ENCODE measurements at regions not wholly inside any gene's neighbourhood (a gene's known extent, or its start where the extent isn't known, plus 50 kb on each side); places are given as distances from the start of the nearest gene placed in this dataset.

DNA sequence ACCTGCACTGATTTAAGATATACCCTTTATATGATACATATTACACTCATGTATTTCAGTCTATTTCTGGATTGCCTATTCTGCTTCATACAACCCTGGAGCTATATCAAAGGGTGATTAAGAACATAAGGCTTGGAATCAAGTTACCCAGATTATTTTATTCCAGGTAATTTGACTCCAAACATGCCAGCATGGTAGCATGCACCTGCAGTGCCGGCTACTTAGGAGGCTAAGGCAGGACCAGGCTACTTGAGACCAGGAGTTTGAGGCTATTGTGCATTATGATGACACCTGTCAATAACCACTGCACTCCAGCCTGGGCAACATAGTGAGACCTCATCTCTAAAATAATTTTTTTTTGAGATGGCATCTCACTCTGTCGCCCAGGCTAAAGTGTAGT lies 50.4 kb upstream of the NEO1 start:
- no peak for DNase-seq (ENCODE audit: low read depth)

DNA sequence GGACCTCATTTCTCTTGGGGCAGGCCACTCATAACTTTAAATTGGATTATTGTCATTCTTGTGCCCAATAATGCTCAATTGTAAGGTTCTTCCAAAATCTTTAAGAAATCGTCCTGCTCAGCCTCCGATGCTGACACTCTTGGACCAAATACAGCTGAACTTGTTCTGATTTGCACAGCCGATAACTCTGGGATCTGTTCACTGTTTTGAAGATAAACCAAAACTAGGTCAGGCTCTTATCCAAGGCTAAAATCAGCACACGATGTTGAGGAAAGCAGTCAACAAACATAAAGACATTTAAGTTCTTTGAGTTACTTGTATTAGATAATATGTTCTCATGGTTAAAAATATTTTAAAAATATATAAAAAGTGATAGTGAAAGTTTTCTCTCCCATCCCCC lies 52.0 kb upstream of the NEO1 start:
- DNase-seq (ENCODE audit: low read depth) = no peak

- DNase-seq (ENCODE audit: low read depth) = no peak
These were observed 52.7 kb upstream of the NEO1 start for GRCh38 chr15:72999586-72999985.

- DNase-seq (ENCODE audit: low read depth) = no peak
These were observed 53.4 kb upstream of the NEO1 start for GRCh38 chr15:72998681-72999466.

DNA sequence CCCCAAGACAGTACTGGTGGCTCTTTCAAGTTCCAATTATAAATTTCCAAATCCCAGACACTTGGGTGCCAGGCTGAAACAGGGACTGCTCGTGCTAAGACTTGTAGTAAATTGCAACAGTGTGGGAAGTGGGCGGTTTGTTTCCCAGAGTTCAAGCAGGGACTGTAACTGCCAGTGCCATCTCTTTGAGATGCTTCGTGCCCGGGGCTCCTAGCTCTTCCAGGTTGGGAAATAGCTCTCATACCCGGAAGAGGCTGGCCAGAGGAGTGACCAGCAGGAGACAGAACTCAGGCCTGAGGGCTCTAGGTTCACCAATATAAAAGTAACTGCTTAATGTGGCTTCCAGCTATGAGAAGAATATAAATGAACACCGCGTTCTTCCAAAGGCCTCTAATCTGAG lies 54.0 kb upstream of the NEO1 start:
- DNase-seq (ENCODE audit: low read depth) = no peak

DNA sequence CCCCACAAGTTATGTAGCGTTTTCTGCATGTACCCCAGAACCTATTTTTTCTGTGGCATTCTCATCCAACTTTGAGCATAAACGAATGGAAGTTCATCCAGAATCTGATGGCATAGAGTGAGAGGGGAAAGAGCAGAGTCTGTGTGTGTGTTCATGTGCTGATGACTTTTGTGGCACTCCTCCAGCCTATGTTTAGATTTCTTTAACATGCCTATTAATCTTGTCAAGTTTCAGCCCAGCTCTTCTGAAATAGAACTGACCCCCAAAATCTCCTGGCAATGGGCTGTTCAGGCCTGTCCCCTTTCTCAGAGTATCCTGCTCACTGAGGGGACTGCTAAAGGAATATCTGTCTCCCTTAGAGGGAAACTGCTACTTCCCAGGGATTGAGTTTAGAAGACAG lies 56.4 kb upstream of the NEO1 start:
- no peak for DNase-seq (ENCODE audit: low read depth)

- DNase-seq (ENCODE audit: low read depth) = no peak
These were observed 57.6 kb upstream of the NEO1 start for GRCh38 chr15:72994534-72995177.

DNA sequence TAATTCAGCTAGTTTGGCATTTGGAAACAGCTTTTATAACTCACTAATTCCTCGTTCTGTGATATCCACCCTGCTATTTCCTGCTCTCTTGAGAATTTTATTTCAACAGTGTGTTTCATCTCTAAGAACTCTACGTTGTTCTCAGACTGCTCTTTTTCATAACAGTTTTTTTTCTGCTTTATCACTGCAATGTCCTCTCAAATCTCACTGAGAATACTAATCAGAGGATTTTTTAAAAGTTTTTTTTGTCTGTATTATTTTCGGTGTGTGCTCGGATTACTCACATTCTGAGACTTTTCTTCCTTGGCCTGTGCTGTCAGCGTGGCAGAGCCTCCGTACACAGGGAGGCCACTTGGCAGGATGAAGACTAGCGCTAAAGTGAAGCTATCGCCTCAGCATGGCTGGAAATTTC lies 59.4 kb upstream of the NEO1 start:
- DNase-seq (ENCODE audit: low read depth) = no peak

- peak; percentile 38 for DNase-seq (ENCODE audit: low read depth)
These were observed 61.2 kb upstream of the NEO1 start for GRCh38 chr15:72991026-72991425.

- no peak for DNase-seq (ENCODE audit: low read depth)
These were observed 68.3 kb upstream of the NEO1 start for GRCh38 chr15:72983801-72984545.

DNA sequence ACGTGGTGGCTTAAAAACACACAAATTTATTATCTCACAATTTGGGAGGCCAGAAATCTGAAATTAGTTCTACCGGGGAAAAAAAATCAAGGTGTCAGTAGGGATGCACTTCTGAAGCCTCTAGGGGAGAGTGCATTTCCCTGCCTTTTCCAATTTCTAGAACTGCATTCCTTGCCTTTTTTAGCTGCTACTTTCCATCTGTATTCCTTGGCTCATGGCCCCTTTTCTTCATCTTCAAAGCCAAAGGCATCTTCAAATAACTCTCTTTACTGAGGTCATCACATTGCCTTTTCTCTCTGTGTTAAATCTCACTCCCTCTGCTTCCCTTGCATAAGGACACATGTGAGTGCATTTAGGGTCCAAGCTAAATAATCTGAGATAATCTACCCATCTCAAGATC lies 69.5 kb upstream of the NEO1 start:
- no peak for DNase-seq (ENCODE audit: low read depth)

GRCh38 chr15:72980661-72981060 lies 71.6 kb upstream of the NEO1 start:
- DNase-seq (ENCODE audit: low read depth) = no peak

DNA sequence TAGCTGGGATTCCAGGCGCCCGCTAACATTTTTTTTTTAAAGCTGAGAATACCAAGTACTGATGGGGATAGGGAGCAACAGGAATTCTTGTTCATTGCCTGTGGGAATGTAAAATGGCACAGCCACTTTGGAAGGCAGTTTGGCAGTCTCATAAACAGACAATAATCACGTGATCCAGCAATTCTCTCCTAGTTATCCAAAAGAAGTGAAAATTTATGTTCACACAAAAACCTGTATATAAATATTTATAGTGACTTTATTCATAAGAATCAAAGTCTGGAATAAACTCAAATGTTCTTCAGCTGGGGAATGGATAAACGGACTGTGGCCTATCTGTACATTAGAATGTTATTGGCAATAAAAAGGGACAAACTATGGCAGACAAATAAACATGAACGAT lies 72.5 kb upstream of the NEO1 start:
- no peak for DNase-seq (ENCODE audit: low read depth)

GRCh38 chr15:72979308-72979707 lies 73.0 kb upstream of the NEO1 start:
- DNase-seq (ENCODE audit: low read depth) = no peak

GRCh38 chr15:72978223-72978622 lies 74.0 kb upstream of the NEO1 start:
- no peak for DNase-seq (ENCODE audit: low read depth)

GRCh38 chr15:72972362-72972761 lies 79.9 kb upstream of the NEO1 start:
- DNase-seq (ENCODE audit: low read depth) = no peak

- DNase-seq (ENCODE audit: low read depth) = no peak
These were observed 80.5 kb upstream of the NEO1 start for GRCh38 chr15:72971766-72972165.

- no peak for DNase-seq (ENCODE audit: low read depth)
These were observed 81.1 kb upstream of the NEO1 start for GRCh38 chr15:72970933-72971760.

DNA sequence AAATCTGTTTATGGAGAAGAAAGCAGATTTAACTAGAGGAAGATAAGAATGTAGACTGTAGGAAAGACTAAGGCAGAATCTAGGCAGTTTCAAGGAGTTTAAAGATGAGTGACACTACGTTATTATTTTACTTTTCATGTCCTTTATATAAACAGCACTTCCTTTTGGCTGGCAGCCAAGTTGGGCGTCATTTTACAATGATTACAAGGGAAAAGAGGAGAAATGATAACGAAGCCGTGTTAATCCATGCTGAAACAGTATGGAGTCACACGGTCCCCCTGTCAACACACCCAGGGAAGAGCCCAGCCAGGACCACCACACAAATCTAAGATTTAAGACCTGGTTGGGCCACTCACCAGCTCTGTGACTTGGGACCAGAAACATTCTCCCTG lies 83.7 kb upstream of the NEO1 start:
- no peak for DNase-seq (ENCODE audit: low read depth)

DNA sequence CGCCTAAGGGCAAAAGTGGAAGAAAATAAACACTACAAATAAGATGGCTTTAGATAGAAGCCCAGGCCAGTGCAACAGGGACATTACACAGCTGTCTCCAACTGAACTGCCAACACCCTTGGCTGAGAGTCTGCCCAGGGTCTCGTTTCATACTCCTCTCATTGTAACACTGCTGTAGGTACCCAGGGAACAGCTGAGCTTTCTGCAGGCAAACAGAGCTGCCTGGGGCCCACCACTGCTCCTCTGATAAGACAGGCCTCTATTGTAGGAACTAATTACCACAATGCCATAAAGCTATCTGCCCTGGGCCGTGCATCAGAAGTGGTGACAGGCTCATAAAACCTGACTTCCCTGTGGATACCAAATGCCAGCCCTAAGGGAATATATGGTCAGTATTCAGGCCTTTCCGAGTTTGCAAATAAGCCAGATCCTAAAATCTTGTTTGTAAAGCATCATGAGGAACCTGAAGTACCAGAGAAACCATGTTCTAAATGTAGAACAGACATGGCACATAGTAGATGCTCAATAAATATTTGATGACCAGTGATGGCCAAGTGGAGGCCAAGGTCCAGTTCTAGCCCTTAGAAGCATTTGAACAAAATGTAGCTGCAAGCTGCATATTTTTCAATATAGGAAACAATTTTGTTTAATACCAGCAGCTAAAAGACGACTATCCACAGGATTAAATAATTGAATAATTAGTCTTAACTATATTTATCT lies 84.3 kb upstream of the NEO1 start:
- no peak for DNase-seq (ENCODE audit: low read depth)

DNA sequence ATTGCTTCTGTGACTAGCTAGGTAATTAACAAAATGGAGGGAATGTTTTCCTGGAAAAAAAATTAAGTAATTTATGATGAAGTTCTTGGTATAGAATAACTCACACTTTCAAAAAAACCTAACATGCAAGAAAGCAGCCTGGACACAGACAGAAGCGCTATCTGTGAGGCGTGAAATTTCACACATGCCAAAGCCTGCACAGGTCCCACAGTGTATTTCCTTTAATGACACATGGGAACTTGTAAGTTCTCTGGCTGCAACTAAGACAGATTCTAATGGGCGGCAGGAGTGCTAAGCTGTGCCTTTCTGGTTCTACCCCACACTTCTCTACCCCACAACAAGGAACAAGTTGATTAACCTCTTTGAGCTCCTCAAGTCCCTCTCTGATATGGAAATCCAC lies 84.9 kb upstream of the NEO1 start:
- no peak for DNase-seq (ENCODE audit: low read depth)

DNA sequence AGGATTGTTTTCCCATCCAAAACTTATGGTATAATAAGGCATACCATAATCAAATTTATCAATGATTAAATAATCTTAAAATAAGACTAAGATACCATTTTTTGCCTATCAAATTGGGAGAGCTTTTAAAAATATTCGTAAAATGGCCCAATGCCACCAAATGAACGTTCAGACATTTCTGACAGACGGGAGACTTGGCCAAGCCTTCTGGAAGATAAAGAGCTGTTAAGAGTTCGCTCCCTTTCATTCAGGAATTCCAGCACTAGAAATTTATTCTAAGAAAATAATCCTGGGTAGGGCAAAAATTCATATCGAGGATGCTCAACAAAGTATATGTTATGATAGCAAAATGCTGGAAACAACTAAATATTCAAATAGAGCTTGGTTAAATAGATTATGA lies 85.6 kb upstream of the NEO1 start:
- no peak for DNase-seq (ENCODE audit: low read depth)

Data from HS-27A (cell line).